HUES6 (cell line): ENCODE measurements at regions not wholly inside any gene's neighbourhood (a gene's known extent, or its start where the extent isn't known, plus 50 kb on each side); places are given as distances from the start of the nearest gene placed in this dataset.

Experiments used
- H3K27ac ChIP-seq: 2 replicates; pipeline ENCODE4 v1.7.0; 2013; ENCODE audit warnings: low read depth, mild to moderate bottlenecking, low read length, inconsistent platforms
- H3K27me3 ChIP-seq: 2 replicates; pipeline ENCODE4 v1.6.1; 2013; ENCODE audit warnings: low read length; ENCODE audit not compliant: control insufficient read depth, insufficient read depth
- H3K36me3 ChIP-seq: 2 replicates; pipeline ENCODE4 v1.6.1; 2013; ENCODE audit warnings: low read length; ENCODE audit not compliant: control insufficient read depth, insufficient read depth
- H3K4me1 ChIP-seq: 2 replicates; pipeline ENCODE4 v1.6.1; 2013; ENCODE audit warnings: low read length; ENCODE audit not compliant: control insufficient read depth, insufficient read depth
- H3K4me3 ChIP-seq: 2 replicates; pipeline ENCODE4 v1.5.1; 2013; ENCODE audit warnings: low read depth, low read length
- H3K9ac ChIP-seq: one replicate; pipeline ENCODE4 v1.6.1; 2013; ENCODE audit warnings: mild to moderate bottlenecking, low read length
- H3K9me3 ChIP-seq: 2 replicates; pipeline ENCODE4 v1.6.1; 2013; ENCODE audit warnings: low read depth, low read length; ENCODE audit not compliant: control insufficient read depth, insufficient read depth

DNA sequence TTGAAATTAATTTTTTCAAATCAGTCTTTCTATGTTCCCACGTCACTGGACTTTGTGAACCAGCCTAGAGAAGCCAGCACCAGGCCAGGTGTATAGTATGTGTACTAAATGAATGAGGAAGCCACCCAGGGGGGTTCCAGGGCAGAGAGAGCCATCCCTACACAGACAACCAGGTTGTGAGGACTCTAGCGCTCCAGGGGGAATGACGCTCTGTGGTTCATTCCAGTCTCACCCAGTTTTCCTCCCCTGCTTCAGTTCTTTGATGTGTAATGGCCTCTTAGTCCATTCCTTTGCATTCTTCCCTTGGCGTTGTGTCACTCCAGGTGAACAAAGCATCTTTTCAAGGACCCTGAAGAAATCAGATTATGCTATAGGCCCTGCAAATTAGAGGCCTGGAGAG is 330.6 kb downstream of the NSG2 start:
- Histone ChIP-seq H3K4me3 (no peak overlapping the region), H3K27me3 (no peaks in the 10 kb centered on the region), H3K27ac (no peak overlapping the region), H3K4me1 (no peaks in the 10 kb centered on the region; the same call in 1 of the 2 replicates), H3K36me3 (no peaks in the 10 kb centered on the region), H3K9ac (no peak overlapping the region), H3K9me3 (peaks cover 6% of the 10 kb centered on the region)

DNA sequence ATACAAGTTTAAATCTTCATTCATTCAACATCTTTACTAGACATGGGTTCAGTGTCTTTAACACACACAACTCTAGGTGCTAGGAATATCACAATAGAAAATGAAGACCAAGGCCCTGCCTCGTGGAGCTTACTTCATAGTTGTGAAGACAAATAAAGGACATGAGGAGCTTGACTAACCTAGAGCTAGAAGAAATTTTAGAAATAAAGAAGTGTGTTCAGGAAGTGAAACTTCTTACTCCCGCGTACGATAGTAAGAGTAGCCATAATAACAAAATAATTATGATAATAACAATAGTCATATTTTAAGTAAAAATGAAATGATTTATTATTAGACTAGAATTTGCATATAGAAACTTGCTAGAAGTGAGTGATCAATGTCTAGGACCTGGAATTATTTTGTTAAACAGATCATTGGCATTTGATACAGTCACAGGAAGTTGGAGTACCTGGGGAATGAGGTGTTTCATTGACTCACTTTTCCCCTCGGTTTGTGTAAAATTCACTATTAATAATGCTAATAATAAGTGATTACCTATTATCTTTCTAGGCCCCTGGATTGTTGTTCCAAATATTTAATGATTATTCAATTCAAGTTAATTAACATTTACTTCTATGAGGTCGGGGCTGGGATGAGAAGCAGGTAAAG is 331.3 kb downstream of the NSG2 start:
- peaks cover 6% of the 10 kb centered on the region for H3K9me3 ChIP-seq
- no peaks in the 10 kb centered on the region for H3K27me3 ChIP-seq
- H3K9ac ChIP-seq: no peak overlapping the region
- H3K4me1 ChIP-seq: no peaks in the 10 kb centered on the region
- no peaks in the 10 kb centered on the region for H3K36me3 ChIP-seq
- H3K4me3 ChIP-seq: no peak overlapping the region
- no peak overlapping the region for H3K27ac ChIP-seq

DNA sequence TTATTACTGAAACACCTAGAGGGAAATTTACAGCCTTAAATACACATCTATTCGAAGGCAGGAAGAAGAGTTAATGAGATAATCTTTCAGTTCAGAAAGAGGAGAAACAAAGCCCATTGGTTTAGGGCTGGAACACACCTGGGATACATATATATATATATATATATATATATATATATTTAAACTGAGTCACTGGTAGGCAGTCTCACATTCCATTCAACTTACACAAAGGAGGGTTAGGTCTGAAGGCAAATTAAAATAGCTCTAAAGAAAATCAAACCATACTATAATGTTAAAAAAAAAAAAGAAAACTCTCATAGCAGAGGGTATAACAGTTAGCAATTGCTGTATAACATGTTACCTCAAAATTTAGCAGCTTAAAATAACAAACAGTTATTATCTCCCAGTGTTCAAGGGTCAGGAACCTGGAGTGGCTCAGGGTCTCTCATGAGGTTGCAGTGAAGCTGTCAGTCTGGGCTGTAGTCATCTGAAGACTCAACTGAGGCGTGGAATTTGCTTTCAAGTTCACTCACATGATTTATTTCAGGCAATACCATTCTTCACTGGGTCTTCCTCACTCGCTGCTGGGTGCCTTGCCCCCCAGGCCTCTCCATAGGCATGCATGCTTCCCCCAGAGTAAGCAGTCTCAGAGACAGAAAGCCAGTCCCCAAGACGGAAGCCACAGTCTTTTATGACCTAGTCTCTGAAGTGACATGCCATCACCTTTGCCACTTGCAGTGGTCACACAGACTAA is 332.8 kb downstream of the NSG2 start:
- H3K4me1 ChIP-seq: peaks cover 8% of the 10 kb centered on the region; the same call in 1 of the 2 replicates
- no peak overlapping the region for H3K9ac ChIP-seq
- H3K9me3 ChIP-seq: peaks cover 6% of the 10 kb centered on the region
- no peak overlapping the region for H3K4me3 ChIP-seq
- H3K27me3 ChIP-seq: no peaks in the 10 kb centered on the region
- no peaks in the 10 kb centered on the region for H3K36me3 ChIP-seq
- no peak overlapping the region for H3K27ac ChIP-seq

DNA sequence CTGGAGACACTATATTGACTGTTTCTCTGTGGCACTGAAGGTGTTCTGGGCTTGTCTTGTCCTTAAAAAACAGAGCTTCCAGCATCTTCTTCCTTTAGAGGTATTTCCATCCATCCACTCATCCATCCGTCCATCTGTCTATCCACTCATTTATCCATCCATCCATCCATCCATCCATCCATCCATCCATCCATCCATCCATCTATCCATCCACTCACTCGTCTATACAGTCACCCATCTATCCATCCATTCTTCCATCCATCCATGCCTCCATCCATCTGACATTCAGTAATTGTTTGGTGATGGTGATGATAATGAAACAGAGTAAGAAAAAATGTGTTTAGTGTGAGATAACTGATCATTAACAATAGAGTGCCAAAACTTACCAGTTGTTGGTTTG is 334.8 kb downstream of the NSG2 start:
- H3K9ac ChIP-seq: no peak overlapping the region
- no peak overlapping the region for H3K27ac ChIP-seq
- peaks cover 6% of the 10 kb centered on the region for H3K9me3 ChIP-seq

DNA sequence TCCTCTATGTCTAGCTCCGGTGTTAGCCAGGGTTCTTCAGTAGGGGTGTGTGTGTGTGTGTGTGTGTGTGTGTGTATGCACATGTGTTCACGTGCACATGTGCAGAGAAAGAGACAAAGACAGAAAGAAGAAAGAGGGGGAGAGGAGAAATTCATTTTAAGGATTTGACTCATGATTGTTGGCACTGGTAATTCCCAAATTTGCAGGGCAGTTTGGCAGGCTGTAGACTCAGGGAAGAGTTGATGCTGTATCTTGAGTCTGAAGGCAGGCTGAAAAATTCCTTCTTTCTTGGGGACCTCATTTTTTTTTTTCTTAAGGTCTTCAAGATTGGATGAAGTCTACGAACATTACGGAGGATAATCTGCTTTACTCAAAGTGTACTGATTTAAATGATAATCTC is 335.7 kb downstream of the NSG2 start:
- Histone ChIP-seq H3K9ac (no peak overlapping the region), H3K4me3 (no peak overlapping the region), H3K4me1 (peaks cover 14% of the 10 kb centered on the region; the same call in 1 of the 2 replicates), H3K36me3 (no peaks in the 10 kb centered on the region), H3K27me3 (no peaks in the 10 kb centered on the region), H3K27ac (no peak overlapping the region), H3K9me3 (peaks cover 6% of the 10 kb centered on the region)

More for the DNA sequence above, 334.8 kb downstream of the NSG2 start:
- no peaks in the 10 kb centered on the region for H3K27me3 ChIP-seq
- H3K4me3 ChIP-seq: no peak overlapping the region
- no peaks in the 10 kb centered on the region for H3K36me3 ChIP-seq
- peaks cover 14% of the 10 kb centered on the region; the same call in 1 of the 2 replicates for H3K4me1 ChIP-seq

DNA sequence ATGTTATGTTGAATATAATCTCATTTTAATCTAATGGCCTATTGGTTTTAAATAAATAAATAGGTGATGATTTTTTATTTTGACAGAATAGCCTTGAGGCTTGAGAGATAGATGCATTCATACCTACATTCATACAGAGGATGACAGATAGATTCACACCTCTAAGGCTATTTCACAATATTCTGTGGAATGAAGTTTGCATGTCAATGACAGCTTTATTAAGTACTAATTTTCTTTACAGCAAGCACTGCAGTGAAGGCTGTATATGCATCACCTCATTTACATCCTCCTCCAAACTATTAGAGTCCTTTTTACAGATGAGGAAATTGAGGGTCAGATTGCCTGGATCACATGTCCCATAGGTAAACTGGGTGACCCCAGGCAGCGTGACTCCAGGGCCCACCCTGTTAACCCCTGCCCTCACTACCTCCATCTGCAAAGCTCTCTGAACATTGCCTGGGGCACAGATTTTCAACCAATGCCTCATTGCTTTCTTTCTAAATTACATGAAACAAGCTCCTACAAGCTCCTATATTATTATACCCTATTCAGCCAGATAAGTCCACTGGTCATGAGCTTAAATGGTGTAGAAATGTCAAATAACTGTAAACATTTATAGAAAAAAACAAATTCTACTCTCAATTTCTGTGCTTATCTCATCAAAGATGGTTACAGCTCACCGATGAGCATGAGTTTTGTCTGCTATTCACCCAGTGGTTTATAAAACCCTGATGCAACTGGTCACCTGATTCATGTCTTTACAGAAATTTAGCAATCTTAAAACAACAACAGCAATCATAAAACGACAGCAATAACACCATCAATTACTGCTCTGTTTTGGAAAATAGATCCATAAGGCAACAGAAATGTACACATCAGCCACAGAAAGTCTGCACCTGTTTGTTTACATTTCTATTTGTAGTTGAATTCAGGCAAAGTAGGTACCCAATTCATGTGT is 338.0 kb downstream of the NSG2 start:
- Histone ChIP-seq H3K4me1 (peaks cover 14% of the 10 kb centered on the region; the same call in 1 of the 2 replicates), H3K9ac (no peak overlapping the region), H3K9me3 (peaks cover 4% of the 10 kb centered on the region), H3K27ac (no peak overlapping the region; the same call in 1 of the 2 replicates), H3K27me3 (no peaks in the 10 kb centered on the region), H3K36me3 (no peaks in the 10 kb centered on the region), H3K4me3 (no peak overlapping the region)

DNA sequence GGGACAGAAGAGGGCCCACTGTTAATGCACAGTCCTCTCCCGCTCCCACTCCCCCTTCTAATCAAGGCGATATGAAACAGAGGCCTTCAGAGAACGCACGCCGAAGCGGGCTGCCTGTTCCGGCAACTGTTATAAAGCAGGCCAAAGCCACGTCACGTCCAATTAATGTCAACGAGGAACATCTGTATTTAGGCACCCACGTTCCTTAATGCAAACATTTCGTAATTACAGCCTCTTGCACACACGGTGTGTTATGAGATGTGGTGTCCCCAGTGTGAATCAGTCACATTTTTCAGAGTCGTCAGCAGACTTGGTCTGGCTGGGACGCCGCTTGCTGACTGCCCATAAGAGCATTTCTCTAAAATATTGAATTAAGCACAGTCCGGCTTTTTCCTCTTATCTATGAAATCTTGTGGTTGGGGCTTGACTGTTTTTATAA is 339.0 kb downstream of the NSG2 start:
- H3K9ac ChIP-seq: no peak overlapping the region
- H3K27me3 ChIP-seq: no peaks in the 10 kb centered on the region
- peaks cover 14% of the 10 kb centered on the region; the same call in 1 of the 2 replicates for H3K4me1 ChIP-seq
- H3K36me3 ChIP-seq: no peaks in the 10 kb centered on the region
- H3K9me3 ChIP-seq: no peaks in the 10 kb centered on the region
- no peak overlapping the region for H3K4me3 ChIP-seq
- H3K27ac ChIP-seq: no peak overlapping the region

DNA sequence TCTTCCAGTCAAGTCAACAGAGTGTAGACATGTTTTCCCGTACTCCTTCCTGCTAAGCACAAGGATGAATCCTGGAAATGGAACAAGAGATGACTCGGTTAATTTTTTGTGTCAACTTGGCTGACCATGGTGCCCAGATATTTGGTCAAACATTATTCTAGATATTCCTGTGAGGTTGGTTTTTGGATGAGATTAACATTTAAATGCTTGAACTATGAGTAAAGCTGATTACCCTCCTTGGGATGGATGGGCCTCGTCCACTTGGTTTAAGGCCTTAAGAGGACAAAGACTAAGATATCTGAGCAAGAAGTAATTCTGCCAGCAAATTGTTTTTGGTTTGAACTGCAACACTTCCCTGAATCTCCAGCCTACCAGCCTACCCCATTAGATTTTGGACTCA is 338.1 kb upstream of the MSX2 start:
- H3K4me3 ChIP-seq: no peak overlapping the region
- no peaks in the 10 kb centered on the region for H3K27me3 ChIP-seq
- H3K4me1 ChIP-seq: peaks cover 14% of the 10 kb centered on the region; the same call in 1 of the 2 replicates
- no peaks in the 10 kb centered on the region for H3K9me3 ChIP-seq
- no peak overlapping the region for H3K27ac ChIP-seq
- no peaks in the 10 kb centered on the region for H3K36me3 ChIP-seq
- no peak overlapping the region for H3K9ac ChIP-seq

DNA sequence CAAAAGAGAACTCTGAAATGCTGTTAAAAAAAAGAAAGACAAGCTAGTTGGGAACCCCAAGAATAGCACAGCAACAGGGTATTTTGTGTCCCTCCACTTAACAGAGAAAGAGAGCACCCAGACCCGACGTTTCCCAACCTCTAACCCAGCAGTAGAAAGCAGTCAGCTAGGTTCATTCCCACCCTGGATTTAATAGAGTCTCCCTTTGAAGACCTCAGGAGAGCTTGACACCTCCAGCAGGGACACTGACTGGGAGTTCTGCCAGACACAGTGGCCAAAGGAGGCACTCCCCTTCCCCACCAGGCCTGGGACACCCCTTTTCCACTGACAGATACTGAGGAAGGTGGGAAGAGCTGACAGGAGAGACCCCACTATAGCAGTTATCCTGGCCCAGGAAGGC is 337.5 kb upstream of the MSX2 start:
- Histone ChIP-seq H3K9me3 (no peaks in the 10 kb centered on the region), H3K9ac (no peak overlapping the region), H3K36me3 (no peaks in the 10 kb centered on the region), H3K4me1 (peaks cover 14% of the 10 kb centered on the region; the same call in 1 of the 2 replicates), H3K27ac (no peak overlapping the region), H3K4me3 (no peak overlapping the region), H3K27me3 (no peaks in the 10 kb centered on the region)

DNA sequence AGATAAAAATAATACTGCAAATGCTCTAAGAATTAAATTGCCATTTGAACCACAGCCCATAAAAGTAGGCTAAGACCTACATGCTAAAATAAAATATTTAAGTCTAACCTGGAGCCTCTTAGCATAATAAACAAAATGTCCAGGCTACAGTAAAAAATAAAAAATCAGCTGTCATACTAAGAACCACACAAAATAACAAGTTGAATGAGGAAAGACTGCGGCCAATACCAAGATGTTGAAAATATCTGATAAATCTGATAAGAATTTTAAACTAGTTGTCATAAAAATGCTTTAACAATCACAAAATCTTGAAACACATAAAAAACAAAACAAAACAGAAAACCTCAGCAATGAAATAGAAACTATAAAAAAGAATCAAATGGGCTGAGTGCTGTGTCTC is 336.9 kb upstream of the MSX2 start:
- peaks cover 14% of the 10 kb centered on the region; the same call in 1 of the 2 replicates for H3K4me1 ChIP-seq
- no peak overlapping the region for H3K4me3 ChIP-seq
- H3K9me3 ChIP-seq: no peaks in the 10 kb centered on the region
- H3K27me3 ChIP-seq: no peaks in the 10 kb centered on the region
- no peak overlapping the region for H3K27ac ChIP-seq
- H3K9ac ChIP-seq: no peak overlapping the region
- H3K36me3 ChIP-seq: no peaks in the 10 kb centered on the region
